ENCODE measurements at regions not wholly inside any gene's neighbourhood (a gene's known extent, or its start where the extent isn't known, plus 50 kb on each side); places are given as distances from the start of the nearest gene placed in this dataset.
A peak's percentile ranks its signal among the peaks of the same experiment; 100 is the strongest.

GRCh38 chr4:126965877-126966276 is 666.9 kb upstream of the INTU start:
- Mint-ChIP-seq H3K36me3 (ENCODE audit: low read depth) (no peaks in the 10 kb centered on the region), H3K27me3 (ENCODE audit: low read depth) (peaks cover 5% of the 10 kb centered on the region), H3K4me3 (no peak overlapping the region), H3K9me3 (no peaks in the 10 kb centered on the region), H3K4me1 (peaks cover 22% of the 10 kb centered on the region), H3K27ac (no peak overlapping the region)
- TF ChIP-seq, protein P1, sequence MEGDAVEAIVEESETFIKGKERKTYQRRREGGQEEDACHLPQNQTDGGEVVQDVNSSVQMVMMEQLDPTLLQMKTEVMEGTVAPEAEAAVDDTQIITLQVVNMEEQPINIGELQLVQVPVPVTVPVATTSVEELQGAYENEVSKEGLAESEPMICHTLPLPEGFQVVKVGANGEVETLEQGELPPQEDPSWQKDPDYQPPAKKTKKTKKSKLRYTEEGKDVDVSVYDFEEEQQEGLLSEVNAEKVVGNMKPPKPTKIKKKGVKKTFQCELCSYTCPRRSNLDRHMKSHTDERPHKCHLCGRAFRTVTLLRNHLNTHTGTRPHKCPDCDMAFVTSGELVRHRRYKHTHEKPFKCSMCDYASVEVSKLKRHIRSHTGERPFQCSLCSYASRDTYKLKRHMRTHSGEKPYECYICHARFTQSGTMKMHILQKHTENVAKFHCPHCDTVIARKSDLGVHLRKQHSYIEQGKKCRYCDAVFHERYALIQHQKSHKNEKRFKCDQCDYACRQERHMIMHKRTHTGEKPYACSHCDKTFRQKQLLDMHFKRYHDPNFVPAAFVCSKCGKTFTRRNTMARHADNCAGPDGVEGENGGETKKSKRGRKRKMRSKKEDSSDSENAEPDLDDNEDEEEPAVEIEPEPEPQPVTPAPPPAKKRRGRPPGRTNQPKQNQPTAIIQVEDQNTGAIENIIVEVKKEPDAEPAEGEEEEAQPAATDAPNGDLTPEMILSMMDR (IDR thresholded peaks at IDR 0.05; ENCODE audit: unreplicated experiment in 3 of 3): no peak

- TF ChIP-seq, protein P1 (IDR thresholded peaks at IDR 0.05; ENCODE audit: unreplicated experiment in 3 of 3): no peak
- H3K36me3 Mint-ChIP-seq (ENCODE audit: low read depth): no peaks in the 10 kb centered on the region
- peak overlapping the region; percentile 42 to 97 (median 66) for H3K27ac Mint-ChIP-seq
- no peaks in the 10 kb centered on the region for H3K9me3 Mint-ChIP-seq
- peak overlapping the region in 1 of 3 experiments; percentile 57 for H3K4me3 Mint-ChIP-seq
- peaks cover 5% of the 10 kb centered on the region for H3K27me3 Mint-ChIP-seq (ENCODE audit: low read depth)
- peaks cover 22% of the 10 kb centered on the region for H3K4me1 Mint-ChIP-seq
Measured at GRCh38 chr4:126969360-126970235, 663.2 kb upstream of the INTU start.

- TF ChIP-seq, protein P1 (IDR thresholded peaks at IDR 0.05; ENCODE audit: unreplicated experiment in 3 of 3): no peak
- no peaks in the 10 kb centered on the region for H3K36me3 Mint-ChIP-seq (ENCODE audit: low read depth)
- no peaks in the 10 kb centered on the region for H3K9me3 Mint-ChIP-seq
- H3K27ac Mint-ChIP-seq: no peak overlapping the region
- no peaks in the 10 kb centered on the region for H3K27me3 Mint-ChIP-seq (ENCODE audit: low read depth)
- no peak overlapping the region for H3K4me3 Mint-ChIP-seq
- peaks cover 20% of the 10 kb centered on the region for H3K4me1 Mint-ChIP-seq
Measured at GRCh38 chr4:126973201-126973600, 659.6 kb upstream of the INTU start.

DNA sequence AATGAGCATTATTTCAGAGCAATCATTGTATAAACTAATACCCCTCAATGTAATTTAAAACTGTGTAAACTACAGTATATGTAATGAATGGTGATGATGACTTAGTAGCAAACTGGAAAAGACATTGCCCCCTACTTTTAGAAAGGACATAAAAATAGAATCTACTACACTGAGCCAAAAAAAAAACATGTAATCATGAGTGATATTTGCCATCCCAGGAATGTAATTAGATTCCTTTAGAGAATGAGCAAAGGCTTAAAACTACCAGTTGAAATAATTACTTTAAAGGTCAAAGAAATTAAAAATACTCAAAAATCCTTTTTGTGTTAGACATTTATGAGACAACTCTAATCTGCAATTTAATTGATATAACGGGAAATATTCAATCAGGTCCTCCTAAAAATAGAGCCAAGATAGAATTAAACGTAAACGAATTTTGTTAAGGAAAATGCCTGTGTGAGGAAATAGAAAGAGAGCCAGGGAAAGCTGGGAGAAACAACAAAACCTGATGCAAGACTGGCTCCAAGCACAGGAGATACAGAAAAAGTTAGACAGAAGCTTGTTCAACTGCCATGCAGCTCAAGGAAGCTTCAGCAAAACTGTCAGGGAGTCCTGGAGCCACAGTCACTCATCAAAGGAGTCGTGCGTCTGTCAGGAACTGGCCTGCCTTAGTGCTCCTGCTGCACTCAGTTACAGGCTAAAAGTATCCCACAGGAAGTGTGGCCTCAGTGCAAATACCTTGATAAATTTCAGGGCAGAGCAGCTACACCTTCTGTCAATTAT is 655.7 kb upstream of the INTU start:
- H3K36me3 Mint-ChIP-seq (ENCODE audit: low read depth): no peaks in the 10 kb centered on the region
- peaks cover 6% of the 10 kb centered on the region for H3K4me1 Mint-ChIP-seq
- H3K27me3 Mint-ChIP-seq (ENCODE audit: low read depth): no peaks in the 10 kb centered on the region
- peaks cover 3% of the 10 kb centered on the region for H3K9me3 Mint-ChIP-seq
- H3K27ac Mint-ChIP-seq: peak overlapping the region in 1 of 3 experiments; percentile 42
- H3K4me3 Mint-ChIP-seq: no peak overlapping the region
- TF ChIP-seq, protein P1 (IDR thresholded peaks at IDR 0.05; ENCODE audit: unreplicated experiment in 3 of 3): no peak

GRCh38 chr4:126986005-126986404 is 646.8 kb upstream of the INTU start:
- no peak overlapping the region for H3K27ac Mint-ChIP-seq
- H3K4me3 Mint-ChIP-seq: no peak overlapping the region
- peaks cover 13% of the 10 kb centered on the region for H3K9me3 Mint-ChIP-seq
- TF ChIP-seq, protein P1 (IDR thresholded peaks at IDR 0.05; ENCODE audit: unreplicated experiment in 3 of 3): no peak
- H3K27me3 Mint-ChIP-seq (ENCODE audit: low read depth): no peaks in the 10 kb centered on the region
- H3K4me1 Mint-ChIP-seq: no peaks in the 10 kb centered on the region
- no peaks in the 10 kb centered on the region for H3K36me3 Mint-ChIP-seq (ENCODE audit: low read depth)

Measured in nephron (organoid).